HS-5 (cell line): ENCODE measurements at regions not wholly inside any gene's neighbourhood (a gene's known extent, or its start where the extent isn't known, plus 50 kb on each side); places are given as distances from the start of the nearest gene placed in this dataset.
"Not testable (repeated sequence)": the region's sequence is repeated elsewhere in the genome, so short reads cannot be mapped to it uniquely, and the experiment has no call there.

Experiments
- DNase-seq: peaks from one replicate; pipeline ENCODE4 v3.0.0-alpha.2; 2012; ENCODE audit warnings: low read depth

DNA sequence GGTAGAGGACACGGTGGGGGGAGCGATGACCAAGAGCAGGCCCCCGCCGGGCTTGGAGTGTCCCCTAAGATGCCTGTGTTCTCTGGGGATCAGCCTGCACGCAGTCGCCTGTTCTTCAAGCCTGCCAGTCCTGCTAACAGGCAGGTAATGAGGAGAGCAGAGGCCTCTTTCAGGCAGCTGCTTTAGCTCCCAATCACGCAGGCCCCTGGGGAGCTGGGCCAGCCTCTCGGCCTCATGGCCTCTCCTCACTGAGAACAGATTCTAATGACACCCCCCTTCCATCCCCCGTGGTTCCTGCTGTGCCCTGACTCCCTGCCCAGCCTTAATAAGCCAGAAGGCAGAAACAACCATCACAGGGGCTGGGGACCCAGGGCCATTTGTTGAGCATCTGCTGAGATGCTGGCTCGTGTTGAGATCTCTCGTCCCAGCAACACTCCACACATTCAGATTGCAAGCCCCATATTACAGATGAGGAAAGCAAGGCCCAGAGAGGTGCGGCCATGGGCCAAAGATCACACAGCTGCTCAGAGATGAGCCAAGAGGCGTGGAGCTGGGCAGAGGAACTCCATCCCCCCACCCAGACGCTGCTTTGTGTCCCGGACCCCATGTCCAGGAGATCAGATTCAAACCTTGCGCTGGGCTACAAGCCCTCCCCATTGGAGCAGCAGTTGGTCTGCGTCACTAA, 71.6 kb upstream of the CASZ1 start:
- DNase-seq, result no peak

DNA sequence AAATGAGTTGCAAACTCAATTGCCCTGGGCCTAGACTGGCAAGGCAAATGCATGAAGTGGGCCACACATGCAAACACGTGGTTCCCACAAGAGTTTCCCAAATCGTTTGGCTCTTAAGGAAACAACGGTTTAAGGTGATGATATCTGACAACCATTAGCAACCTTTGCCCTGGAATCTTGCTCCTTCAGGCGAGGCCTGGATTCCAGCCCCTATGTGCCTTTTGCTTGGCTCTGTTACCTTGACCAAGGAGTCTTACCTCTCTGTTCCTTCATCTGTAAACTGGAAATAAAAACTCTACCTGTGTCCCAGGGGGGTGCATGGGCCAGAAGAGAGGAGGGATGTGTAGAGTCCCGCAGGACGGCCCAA, 72.1 kb upstream of the CASZ1 start:
- DNase-seq, result no peak

DNA sequence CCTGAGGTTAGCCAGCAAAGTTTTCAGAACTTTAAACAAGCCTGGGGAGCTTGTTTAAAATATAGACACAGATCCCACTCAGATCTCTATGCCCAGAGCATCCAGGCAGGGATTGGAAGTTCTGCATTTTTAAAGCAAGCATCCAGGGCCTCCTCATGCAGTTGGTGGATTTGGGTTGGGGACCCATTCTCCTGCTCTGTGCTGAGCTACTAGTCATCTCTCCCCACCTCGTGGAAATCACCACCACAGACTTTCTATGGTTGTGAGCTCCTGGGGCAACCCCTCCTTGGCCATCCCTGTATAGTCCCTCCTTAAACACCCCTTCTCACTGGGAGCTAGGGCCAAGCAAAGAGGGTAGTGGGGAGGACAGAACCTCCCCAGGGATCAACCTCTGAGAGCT, 73.5 kb upstream of the CASZ1 start:
- no peak for DNase-seq

DNA sequence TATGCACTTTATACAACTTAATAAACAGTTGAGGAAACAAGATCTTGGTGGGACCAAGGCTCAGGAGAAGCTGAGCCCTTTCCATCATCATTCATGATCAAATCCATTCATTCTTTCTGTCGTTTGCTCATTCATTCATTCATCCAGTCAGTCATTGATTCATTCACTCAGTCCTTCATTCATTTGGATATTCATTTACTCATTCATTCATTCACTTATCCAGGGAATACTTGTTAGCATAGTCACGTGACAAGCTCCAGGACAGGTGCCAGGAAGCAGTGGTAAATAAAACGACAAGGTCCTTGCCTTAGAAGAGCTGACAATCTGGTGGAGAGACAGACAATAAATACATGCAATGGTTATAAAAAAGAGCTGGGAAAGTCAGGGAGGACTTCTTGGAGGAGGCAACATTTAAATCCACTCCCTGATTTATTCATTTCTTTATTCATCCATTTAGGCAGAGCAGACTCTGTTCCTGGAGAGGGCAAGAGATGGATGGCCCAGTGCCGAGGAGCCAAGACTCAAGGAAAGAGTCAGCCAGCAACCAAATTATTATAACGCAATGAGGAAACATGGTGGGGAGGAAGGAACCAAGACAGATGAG, 74.1 kb upstream of the CASZ1 start:
- DNase-seq, result no peak

DNA sequence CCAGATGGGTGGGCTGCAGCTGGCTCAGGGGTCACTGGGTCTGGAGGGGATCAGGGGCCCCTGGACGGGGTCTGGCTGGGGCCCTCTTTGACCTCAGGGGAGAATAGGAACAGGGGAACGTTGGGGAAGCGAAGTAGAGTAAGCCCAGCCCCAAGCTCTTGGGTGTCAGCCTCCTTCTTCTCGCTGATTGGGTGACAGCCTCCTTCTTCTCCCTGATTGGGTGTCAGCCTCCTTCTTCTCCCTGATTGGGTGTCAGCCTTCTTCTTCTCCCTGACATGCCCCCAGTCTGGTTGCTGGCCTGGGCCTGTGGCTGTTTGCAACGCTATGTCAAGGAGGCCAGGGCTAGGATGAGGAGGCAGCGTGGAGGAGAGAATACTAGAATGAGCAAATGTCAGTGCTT, 76.7 kb upstream of the CASZ1 start:
- no peak for DNase-seq

DNA sequence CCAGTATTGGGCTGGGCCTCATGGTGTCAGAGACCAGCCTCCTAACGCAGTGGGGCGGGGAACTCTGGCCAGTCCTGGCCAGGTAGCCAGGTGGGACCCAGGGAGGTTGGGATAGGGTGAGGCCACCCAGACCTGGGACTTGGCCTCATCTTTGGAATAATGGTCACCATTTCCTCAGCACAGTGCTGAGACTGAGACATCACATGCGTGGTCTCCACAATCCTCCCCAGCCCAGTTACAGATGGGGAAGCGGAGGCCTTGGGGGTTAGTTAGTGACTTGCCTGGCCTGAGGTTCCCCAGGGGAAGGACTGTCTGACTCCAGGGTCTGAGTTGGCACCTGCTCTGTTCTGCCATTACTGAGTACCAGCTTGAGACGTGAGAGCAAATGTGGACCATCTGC, 77.9 kb upstream of the CASZ1 start:
- no peak for DNase-seq

DNA sequence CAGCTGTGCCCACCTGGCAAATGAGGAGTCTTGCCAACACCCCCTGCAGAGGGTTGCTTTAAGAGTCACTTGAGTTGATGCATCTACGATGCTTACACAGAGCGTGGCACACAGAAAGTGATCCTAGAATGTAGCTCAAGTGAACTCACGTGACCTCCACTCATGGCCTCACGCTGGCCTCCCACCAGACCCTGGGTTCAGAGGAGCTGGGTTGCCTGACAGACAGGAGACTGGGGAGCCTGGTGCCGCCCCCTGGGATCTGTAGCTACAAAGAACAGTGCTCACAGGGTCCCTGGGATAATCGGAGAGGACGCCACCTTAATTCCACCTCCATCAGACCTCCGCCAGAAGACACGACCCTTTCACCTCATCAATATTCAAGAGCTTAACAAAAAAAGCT, 81.4 kb upstream of the CASZ1 start:
- DNase-seq, result no peak

DNA sequence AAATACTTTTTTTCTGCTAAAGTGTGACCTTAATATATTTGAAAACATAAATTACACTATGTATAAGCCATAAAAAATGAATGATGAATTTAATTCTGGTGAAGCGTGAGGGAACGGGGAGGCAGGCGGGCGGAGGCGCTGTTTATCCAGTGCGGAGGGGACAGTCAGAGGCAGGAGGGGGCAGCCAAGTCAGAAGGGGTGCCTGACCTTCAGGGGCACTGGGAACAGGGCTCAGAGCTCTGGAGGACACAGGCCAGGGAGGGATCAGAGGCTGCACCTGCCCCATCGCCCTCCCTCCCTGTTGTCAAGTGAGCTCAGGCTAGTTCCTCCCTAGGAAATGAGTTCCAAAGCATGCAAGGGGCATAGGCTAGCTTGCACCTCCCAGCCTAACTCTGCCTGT, 82.0 kb upstream of the CASZ1 start:
- no peak for DNase-seq

DNA sequence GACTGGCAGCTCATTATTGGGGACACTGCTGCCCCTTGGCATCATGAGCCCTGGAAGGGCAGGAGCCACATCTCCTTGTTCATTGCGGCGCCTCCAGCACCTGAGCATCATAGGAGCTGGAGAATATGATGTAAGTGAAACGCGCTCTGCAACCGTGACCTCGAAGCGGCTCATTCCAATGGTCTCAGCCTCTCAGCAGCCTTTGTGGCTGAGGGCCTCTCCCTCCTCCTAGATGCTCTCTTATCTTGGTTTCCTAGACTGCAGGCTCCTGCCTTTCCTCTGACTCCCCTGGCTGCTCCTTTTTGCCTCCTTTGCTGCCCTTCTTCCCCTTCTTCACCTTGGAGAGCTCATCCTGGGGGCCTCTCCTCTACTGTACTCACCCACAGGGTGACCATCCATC, 83.6 kb upstream of the CASZ1 start:
- no peak for DNase-seq

DNA sequence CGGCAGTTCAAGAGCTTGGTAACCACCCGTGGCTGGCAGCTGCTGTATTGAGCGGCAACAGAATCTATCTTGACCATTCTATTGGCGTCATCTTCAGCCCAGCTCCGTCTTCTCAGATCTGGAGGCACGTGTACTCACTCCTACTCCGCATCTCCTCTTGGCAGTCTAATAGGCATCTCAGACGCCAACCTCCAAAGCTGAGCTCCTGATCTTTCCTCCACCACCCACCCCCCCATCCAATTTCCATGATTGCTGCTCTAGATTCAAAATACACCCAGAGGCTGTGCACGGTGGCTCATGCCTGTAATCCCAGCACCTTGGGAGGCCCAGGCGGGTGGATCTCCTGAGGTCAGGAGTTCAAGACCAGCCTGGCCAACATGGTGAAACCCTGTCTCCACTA, 84.6 kb upstream of the CASZ1 start:
- DNase-seq, result no peak

DNA sequence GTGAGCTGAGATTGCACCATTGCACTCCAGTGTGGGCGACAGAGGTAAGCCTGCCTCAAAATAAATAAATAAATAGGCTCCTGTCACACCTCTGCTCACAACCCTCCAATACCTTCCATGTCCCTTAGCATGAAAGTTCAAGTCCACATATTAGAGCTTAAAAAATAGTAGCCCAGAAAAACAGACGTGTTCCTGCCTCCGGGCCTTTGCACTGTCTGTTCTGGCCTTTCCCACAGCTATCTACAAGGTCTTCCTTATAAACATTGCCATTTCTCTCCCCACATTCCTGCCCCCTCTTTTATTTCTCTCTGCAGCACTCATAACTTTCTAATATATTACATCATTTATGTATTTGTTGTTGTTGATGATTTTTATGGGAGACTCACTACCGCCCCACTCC, 85.6 kb upstream of the CASZ1 start:
- DNase-seq, result no peak

DNA sequence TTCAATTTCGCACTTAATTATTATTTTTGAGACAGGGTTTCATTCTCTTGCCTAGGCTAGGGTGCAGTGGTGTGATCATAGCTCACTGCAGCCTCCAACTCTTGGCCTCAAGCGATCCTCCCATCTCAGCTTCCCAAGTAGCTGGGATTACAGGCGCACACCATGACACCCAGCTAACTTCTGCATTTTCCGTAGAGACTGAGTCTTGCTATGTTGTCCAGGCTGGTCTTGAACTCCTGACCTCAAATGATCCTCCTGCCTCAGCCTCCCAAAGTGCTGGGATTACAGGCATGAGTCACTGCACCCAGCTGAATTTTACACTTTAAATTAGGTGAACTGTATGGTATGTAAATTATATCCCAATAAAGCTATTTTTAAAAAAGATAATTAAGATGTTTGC, 90.6 kb upstream of the CASZ1 start:
- not testable (repeated sequence) for DNase-seq

DNA sequence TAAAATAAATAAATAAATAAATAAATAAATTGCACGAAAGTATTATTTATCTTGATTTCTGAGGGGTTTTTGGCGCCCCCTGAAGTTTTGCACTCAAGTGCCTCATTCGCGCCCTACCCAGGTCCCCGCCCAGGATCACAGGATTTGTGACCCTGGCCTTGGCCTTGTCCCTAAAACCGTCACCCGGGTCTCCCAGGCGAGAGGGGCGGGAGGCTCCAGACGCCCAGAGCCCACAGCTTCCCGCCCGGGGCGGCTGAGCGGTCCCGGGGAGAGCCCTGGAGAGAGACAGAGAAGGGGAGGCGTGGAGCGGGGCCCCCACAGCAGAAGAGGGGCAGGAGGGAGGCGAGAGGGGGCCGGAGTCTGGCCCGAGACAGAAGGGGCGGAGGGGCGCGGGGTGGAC, 91.8 kb upstream of the CASZ1 start:
- DNase-seq, result no peak

DNA sequence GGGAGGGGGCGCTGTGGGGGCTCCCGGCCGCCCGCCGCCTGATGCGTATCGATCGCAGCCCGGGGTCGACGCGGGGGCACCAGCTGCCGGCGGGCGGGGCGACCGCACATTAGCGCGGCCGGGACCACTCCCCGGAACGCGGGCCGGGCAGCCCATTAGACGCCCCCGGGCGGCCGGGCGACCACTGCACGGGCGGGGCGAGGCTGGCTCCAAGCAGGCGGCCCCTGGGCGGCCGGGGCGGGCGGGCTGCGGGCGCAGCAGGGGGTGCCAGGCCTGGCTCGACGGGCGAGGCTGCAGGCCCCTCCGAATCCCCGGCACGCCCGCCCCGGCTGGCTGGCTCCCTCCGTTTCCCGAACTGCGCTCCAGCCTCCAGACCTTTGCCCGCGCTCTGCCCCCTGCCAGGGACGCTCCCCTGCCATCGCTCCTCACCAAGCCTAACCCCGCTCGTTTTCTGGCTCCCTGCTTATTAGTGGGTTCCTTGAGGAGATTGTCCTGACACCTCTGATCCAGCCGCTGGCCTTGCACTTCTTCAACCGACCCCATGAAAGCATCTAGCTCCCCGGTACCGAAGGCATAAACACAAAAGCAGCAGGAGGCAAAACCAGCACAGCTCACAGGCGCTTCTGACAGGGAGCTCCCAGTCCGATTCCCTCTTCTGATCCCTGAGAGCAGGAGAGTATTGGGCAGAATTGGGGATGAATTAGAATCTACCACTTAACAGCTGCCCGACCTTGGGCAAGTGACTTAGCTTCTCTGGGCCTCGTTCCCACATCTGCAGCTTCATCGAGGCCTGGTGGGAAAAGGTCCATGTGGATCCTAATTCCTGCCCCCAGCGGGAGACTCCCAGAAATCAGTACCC, 92.6 kb upstream of the CASZ1 start:
- no peak for DNase-seq

DNA sequence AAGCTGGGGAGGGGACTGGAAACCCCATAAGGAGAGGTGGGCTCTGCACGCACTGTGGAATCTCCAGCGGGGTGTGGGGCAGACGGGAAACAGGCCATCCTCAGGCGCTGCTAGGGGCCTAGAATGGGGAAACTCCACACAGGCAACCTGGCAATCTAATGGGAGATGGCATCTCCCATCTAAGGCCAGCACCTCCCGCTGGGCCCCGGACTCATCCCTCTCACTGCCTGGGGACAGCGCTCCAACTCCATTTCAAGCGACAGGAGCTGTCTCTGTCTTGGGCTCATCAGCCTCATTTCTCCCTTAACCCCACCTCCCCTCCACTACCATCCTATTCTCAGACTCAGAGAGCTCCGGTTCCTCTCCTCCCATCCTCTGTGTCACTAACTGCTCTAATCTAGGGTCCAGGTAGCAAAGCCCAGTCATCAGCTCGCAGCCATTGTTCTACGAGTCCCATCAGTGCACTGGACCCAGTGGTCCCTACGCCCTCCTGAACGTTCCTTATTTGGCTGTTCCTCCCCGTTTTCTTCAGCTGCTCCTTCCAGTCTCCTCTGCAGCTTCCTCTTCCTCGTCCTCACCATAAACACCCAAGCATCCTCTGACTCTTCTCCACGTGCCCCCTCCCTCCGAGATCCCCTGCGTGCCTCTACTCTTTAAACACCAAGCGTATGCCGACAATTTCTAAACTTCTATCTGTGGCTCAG, 93.4 kb upstream of the CASZ1 start:
- DNase-seq, result no peak

DNA sequence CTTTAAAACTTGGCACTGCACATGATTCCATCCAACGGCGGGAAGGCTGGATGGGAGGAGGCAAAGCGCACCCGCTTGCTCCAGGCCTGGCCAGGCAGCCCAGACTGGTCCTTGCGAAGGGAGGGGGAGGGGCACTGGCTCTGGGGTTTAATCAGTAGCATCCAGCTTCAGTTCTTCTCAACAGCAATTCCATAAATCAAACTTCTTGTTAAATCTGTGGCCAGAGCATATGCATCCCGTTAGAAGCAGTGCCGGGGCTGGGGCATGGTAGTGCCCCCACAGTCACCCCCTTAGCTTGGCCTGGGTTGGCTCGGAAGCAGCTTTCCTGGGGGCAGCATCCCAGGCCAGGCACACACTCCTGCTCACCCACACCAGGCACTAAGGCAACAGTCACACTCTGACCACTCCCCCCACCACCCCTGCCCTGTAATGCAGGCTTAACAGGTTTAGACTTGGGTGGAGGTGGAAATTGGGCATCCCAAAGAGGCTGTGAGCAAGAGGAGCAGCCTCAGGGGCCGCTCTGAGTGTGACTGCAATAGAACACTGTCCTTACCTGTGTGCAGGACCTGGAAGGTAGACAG, 94.1 kb upstream of the CASZ1 start:
- no peak for DNase-seq

DNA sequence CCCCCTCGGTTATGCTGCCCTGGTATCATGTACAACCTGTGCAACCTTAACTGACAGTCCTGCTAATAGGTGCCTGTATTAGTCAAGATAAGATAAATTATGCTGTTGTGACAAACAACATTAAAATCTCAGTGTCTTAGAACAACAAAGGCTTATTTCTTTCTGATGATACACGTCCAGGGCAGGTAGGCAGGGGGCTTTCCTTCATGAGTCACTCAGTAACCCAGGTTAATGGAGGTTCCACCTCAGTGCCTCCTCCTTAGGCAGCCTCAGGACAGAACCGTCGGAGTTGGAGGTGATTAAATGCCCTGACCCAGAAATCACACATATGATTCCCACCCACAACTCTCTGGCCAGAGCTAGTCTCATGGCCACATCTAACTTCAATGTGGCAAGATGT, 94.6 kb upstream of the CASZ1 start:
- DNase-seq, result no peak

DNA sequence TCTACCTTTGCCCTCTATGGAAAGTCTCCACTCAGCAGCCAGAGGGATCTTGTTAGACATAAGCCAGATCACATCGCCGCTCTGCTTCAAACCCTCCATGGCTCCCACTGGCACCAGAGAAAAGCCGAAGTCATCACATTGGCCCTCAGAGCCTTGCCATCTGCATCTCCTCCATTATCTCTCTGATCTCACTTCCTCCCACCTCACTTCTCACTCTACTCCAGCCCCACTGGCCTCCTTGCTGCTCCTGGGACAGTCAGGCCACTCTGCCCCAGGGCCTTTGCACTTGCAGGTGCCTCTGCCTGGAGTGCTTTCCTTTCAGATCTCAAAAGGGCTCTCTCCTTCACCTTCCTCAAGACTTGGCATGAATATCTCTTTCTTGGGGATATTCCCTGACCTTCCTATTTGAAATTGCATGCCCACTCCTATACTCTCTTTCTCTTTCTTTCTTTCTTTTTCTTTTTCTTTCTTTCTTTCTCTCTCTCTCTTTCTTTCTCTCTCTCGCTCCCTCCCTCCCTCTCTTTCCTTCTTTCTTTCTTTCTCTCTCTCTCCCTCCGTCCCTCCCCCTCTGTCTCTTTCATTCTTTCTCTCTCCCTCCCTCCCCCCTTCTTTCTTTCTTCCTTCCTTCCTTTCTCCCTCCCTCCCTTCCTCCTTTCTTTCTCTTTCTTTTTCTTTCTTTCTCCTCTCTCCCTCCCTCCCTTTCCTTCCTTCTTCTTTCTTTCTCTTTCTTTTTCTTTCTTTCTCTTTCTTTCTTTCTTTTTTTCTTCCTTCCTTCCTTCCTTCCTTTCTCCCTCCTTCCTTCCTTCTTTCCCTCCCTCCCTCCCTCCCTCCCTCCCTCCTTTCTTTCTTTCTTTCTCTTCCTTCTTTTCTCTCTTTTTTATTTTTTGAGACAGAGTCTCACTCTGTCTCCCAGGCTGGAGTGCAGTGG, 96.0 kb upstream of the CASZ1 start:
- DNase-seq, result no peak

DNA sequence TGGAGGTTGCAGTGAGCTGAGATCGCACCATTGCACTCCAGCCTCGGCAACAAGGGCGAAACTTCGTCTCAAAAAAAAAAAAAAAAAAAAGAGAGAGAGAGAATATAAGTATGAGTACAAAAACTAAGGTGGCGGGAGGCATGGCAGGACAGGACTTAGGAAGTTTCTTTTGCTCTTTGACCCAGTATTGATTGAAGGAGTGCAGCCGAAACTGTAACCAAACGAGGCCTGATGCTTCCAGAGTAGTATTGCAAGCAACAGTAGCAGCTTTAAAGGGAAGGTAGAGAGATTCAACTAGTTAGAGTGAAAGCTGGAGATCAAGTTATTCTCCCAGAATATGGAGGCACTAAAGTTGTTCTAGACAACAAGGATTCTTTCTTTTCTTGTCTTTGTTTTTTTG, 99.2 kb upstream of the CASZ1 start:
- no peak for DNase-seq

DNA sequence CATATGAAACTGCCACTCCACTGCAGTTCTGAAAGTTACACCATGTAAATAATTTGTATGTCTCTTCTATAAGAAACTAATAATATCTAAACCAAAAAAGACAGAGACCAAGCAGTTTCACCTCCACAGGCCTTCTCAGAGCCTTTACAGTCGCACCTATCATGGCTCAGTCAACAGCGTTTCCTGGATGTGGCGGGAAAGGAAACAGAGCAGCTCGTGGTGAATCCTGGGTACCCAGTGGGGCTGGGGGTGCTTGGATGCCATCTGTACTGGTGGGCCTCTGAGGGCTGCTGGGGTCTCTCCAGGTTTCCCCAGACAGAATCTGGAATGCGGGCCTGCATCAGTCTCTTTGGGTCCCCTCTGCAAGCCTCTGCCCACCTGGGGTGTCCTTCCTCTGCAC, 100.2 kb upstream of the CASZ1 start:
- DNase-seq, result no peak

DNA sequence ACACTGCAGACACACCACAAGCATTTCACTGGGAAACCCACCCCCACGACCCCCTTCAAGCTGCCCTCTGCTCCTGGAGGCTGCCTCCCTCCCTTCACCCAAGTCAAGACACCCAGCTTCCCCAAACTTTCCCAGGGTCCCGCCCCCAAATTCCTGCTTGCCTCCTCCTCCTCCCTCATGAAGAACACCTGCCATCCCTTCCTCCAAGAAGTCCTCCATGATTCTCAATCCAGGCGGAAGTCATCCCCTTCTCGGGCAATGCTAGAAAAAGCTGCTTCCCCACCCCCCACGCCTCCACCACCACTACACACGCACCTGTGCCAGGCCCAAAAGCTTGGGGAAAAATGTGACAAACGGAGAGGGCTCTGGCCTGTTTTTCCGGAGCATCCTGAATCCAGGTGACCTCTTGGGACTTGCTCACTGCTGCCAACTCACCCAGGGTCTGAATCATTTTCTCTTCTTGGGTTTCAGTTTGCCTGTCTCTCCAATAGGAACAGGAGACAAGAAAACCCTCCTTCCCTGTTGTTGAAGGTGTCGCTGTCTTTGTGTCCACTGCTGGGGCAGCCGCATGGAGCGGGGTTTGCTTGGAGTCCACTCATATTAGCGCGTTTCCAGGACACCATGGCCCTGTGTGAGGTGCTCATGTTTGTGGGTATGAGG, 101.0 kb upstream of the CASZ1 start:
- no peak for DNase-seq
